HCT116 (cell line): ENCODE measurements at regions not wholly inside any gene's neighbourhood (a gene's known extent, or its start where the extent isn't known, plus 50 kb on each side); places are given as distances from the start of the nearest gene placed in this dataset.

Experiments used
- ATAC-seq: fragments of 200-7000 bp; cut with Tn5 transposase; 2 replicates; pipeline ENCODE4 v1.9.1; 2020; ENCODE audit warnings: mild to moderate bottlenecking, moderate library complexity
- BruUV-seq: library from RNA; stranded (reverse); fragments of 400-500 nt; replicated peaks from 2 replicates; lab custom pipeline; 2021; lab: Mats Ljungman, UMichigan
- CTCF ChIA-PET: fragments of 300-600 bp; sonication (Branson Sonifier 250); formaldehyde crosslinking; loops from one replicate; lab custom pipeline; 2021; ENCODE audit warnings: antibody characterized with exemption; lab: Charles Lee
- POLR2A ChIA-PET: fragments of 300-600, 350-600 bp; sonication (Branson Sonifier 250); formaldehyde crosslinking; loops from one replicate; lab custom pipeline; 2021; ENCODE audit warnings: antibody characterized with exemption; lab: Charles Lee
- RAD21 ChIA-PET, 2 experiments: fragments of 300-600 bp; sonication (Branson Sonifier 250); formaldehyde crosslinking; loops; one replicate each; lab custom pipeline; 2023; ENCODE audit warnings: low total read pairs in 2 of 2; ENCODE audit not compliant: uncharacterized antibody in 2 of 2, unreplicated experiment in 2 of 2, low non-redundant PET in 1 of 2; lab: Charles Lee
- DNase-seq: peaks from one replicate; pipeline ENCODE4 v3.0.0-alpha.2; 2010; ENCODE audit warnings: low read depth, low spot score
- H2AFZ ChIP-seq: fragments of 200-600 bp; shearing (Covaris generic), sonication (generic); 2 replicates; pipeline ENCODE4 v1.6.1; 2017; ENCODE audit warnings: low read depth, mixed run types, mixed read lengths, antibody characterized with exemption, low read length; ENCODE audit not compliant: poor library complexity, severe bottlenecking
- H3K27ac ChIP-seq: 2 replicates; pipeline ENCODE4 v1.5.1; 2012; ENCODE audit warnings: low read depth, low read length
- H3K27me3 ChIP-seq: fragments of 200-600 bp; sonication (generic); 2 replicates; pipeline ENCODE4 v1.6.1; 2016; ENCODE audit warnings: mixed run types, low read length, mixed read lengths; ENCODE audit not compliant: insufficient read depth
- H3K36me3 ChIP-seq, 2 experiments: fragments of 200-500 bp in 1 of 2; fragments of 200-600 bp in 1 of 2; sonication (Bioruptor generic) in 1 of 2; sonication (generic) in 1 of 2; 2 replicates each; pipeline versions ENCODE4 v1.5.1 to v1.6.1; 2014 to 2016; ENCODE audit warnings: low read length in 2 of 2, inconsistent platforms in 1 of 2, mixed read lengths in 1 of 2, mixed run types in 1 of 2; ENCODE audit not compliant: insufficient read depth in 2 of 2, control insufficient read depth in 1 of 2
- H3K4me1 ChIP-seq, 2 experiments: fragments of 200-600 bp in 1 of 2; sonication (generic) in 1 of 2; 2 replicates each; pipeline versions ENCODE4 v1.5.1 to v1.6.1; 2012 to 2017; ENCODE audit warnings: low read length in 2 of 2, inconsistent platforms in 1 of 2, mild to moderate bottlenecking in 1 of 2, mixed read lengths in 1 of 2, mixed run types in 1 of 2, moderate library complexity in 1 of 2; ENCODE audit not compliant: insufficient read depth in 2 of 2, control insufficient read depth in 1 of 2
- H3K4me2 ChIP-seq: fragments of 200-600 bp; sonication (generic); 2 replicates; pipeline ENCODE4 v1.6.1; 2017; ENCODE audit warnings: mixed run types, low read length, mixed read lengths
- H3K4me3 ChIP-seq, 2 experiments: fragments of 200-600 bp in 1 of 2; sonication (generic) in 1 of 2; replicated peaks in 1 of 2; 2 replicates each; pipeline ENCODE4 v1.5.1; 2011 to 2016; ENCODE audit warnings: low read length in 2 of 2, control low read depth in 1 of 2, low read depth in 1 of 2, mild to moderate bottlenecking in 1 of 2, mixed read lengths in 1 of 2, mixed run types in 1 of 2
- H3K79me2 ChIP-seq: fragments of 200-600 bp; sonication (generic); 2 replicates; pipeline ENCODE4 v1.6.1; 2017; ENCODE audit warnings: mild to moderate bottlenecking, mixed run types, low read length, moderate library complexity, mixed read lengths; ENCODE audit not compliant: insufficient read depth
- H3K9ac ChIP-seq: fragments of 200-600 bp; sonication (generic); 2 replicates; pipeline ENCODE4 v1.6.1; 2016; ENCODE audit warnings: low read length, mixed read lengths
- H3K9me2 ChIP-seq: fragments of 200-600 bp; sonication (generic), shearing (Covaris generic); 2 replicates; pipeline ENCODE4 v1.6.1; 2017; ENCODE audit warnings: mixed run types, mild to moderate bottlenecking, moderate library complexity; ENCODE audit not compliant: insufficient read depth
- H3K9me3 ChIP-seq, 2 experiments: fragments of 200-500 bp in 1 of 2; fragments of 200-600 bp in 1 of 2; sonication (Bioruptor generic) in 1 of 2; sonication (generic) in 1 of 2; 2 replicates each; pipeline ENCODE4 v1.6.1; 2014 to 2017; ENCODE audit warnings: low read length in 2 of 2, mixed read lengths in 2 of 2, inconsistent platforms in 1 of 2, low read depth in 1 of 2, mild to moderate bottlenecking in 1 of 2, mixed run types in 1 of 2, moderate library complexity in 1 of 2; ENCODE audit not compliant: control insufficient read depth in 1 of 2, insufficient read depth in 1 of 2
- H4K20me1 ChIP-seq: fragments of 200-600 bp; sonication (generic), shearing (Covaris generic); 2 replicates; pipeline ENCODE4 v1.6.1; 2017; ENCODE audit warnings: mixed run types, mild to moderate bottlenecking, moderate library complexity; ENCODE audit not compliant: insufficient read depth
- EGR1 ChIP-seq: IDR thresholded peaks from 2 replicates; pipeline ENCODE4 v1.6.1; 2012; ENCODE audit warnings: low read depth
- ELF1 ChIP-seq: IDR thresholded peaks from 2 replicates; pipeline ENCODE4 v1.6.1; 2012; ENCODE audit warnings: low read depth, borderline replicate concordance
- EZH2 ChIP-seq: fragments of 200-600 bp; sonication (generic); IDR thresholded peaks from 2 replicates; pipeline ENCODE4 v1.6.1; 2017; ENCODE audit warnings: antibody characterized with exemption, mixed run types
- EZH2phosphoT487 ChIP-seq: fragments of 200-600 bp; IDR thresholded peaks from 2 replicates; pipeline ENCODE4 v1.6.1; 2018; ENCODE audit warnings: antibody characterized with exemption, borderline replicate concordance
- FOSL1 ChIP-seq: IDR thresholded peaks from 2 replicates; pipeline ENCODE4 v1.6.1; 2012; ENCODE audit warnings: low read depth
- JUND ChIP-seq: IDR thresholded peaks from 2 replicates; pipeline ENCODE4 v1.6.1; 2012
- POLR2A ChIP-seq: IDR thresholded peaks from 2 replicates; pipeline ENCODE4 v1.7.0; 2011; ENCODE audit warnings: borderline replicate concordance; ENCODE audit not compliant: insufficient read depth, insufficient read length; ENCODE audit errors: extremely low read depth
- RAD21 ChIP-seq: IDR thresholded peaks from 2 replicates; pipeline ENCODE4 v1.6.1; 2012; ENCODE audit warnings: low read depth, mild to moderate bottlenecking
- TCF7L2 ChIP-seq: IDR thresholded peaks from 2 replicates; pipeline ENCODE4 v1.7.0; 2011; ENCODE audit warnings: borderline replicate concordance, inconsistent platforms; ENCODE audit not compliant: insufficient read depth, insufficient read length; ENCODE audit errors: extremely low read depth
- YY1 ChIP-seq: IDR thresholded peaks from 2 replicates; pipeline ENCODE4 v1.6.1; 2011; ENCODE audit warnings: low read length, low read depth, moderate library complexity, mild to moderate bottlenecking; ENCODE audit not compliant: insufficient replicate concordance; ENCODE audit errors: extremely low read depth
- ZFX ChIP-seq: fragments of 450-650 bp; IDR thresholded peaks from 2 replicates; pipeline ENCODE4 v1.6.1; 2017
- ZNF274 ChIP-seq: fragments of 200-500 bp; sonication (Bioruptor generic); IDR thresholded peaks from 2 replicates; pipeline ENCODE4 v1.6.1; 2014; ENCODE audit warnings: mild to moderate bottlenecking, low read depth, low read length, inconsistent platforms
- intact Hi-C: fragments of 100-400 bp; cut with micrococcal nuclease; formaldehyde crosslinking; loops from 2 replicates; pipeline ENCODE4 v1.10.0; 2022
- TF ChIP-seq, protein P1 (sequence below), 3 experiments: fragments of 200-600 bp in 1 of 3; sonication (generic) in 1 of 3; IDR thresholded peaks in 2 of 3; conservative IDR thresholded peaks in 1 of 3; 2 replicates each; pipeline ENCODE4 v1.5.1; 2012 to 2017; ENCODE audit warnings: low read depth in 2 of 3, low read length in 2 of 3, antibody characterized with exemption in 1 of 3, borderline replicate concordance in 1 of 3, control low read depth in 1 of 3, mild to moderate bottlenecking in 1 of 3, mixed read lengths in 1 of 3, mixed run types in 1 of 3, moderate library complexity in 1 of 3; ENCODE audit not compliant: insufficient read depth in 1 of 3
- TF ChIP-seq, protein P2 (sequence below): IDR thresholded peaks from 2 replicates; pipeline ENCODE4 v1.6.1; 2012

DNA sequence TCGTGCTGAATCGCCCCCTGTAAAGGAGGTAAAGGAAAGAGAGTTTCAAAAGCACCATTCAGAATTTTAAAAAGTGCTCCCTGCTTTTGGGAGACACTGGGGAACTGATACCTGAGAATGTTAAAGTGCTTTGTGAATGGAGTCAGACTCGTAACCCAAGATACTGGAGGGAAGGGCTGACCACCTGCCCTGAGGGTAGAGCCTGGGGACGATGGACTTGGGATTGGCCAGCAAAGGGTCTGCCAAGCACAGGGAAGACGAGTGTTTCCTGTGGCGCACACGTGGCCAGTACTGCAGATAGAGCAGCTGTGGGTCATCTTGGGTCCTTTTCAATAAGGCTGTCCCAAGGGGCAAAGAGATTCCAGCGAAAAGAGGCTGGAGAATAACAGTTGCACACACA is 1284.1 kb upstream of the AUTS2 start:
- no peak overlapping the region for H3K27ac ChIP-seq
- H3K9ac ChIP-seq, result no peak overlapping the region
- no peak overlapping the region for H3K4me2 ChIP-seq
- no peaks in the 10 kb centered on the region for H4K20me1 ChIP-seq
- H3K9me2 ChIP-seq, result no peaks in the 10 kb centered on the region
- DNase-seq, result no peak
- TF ChIP-seq, protein P1, sequence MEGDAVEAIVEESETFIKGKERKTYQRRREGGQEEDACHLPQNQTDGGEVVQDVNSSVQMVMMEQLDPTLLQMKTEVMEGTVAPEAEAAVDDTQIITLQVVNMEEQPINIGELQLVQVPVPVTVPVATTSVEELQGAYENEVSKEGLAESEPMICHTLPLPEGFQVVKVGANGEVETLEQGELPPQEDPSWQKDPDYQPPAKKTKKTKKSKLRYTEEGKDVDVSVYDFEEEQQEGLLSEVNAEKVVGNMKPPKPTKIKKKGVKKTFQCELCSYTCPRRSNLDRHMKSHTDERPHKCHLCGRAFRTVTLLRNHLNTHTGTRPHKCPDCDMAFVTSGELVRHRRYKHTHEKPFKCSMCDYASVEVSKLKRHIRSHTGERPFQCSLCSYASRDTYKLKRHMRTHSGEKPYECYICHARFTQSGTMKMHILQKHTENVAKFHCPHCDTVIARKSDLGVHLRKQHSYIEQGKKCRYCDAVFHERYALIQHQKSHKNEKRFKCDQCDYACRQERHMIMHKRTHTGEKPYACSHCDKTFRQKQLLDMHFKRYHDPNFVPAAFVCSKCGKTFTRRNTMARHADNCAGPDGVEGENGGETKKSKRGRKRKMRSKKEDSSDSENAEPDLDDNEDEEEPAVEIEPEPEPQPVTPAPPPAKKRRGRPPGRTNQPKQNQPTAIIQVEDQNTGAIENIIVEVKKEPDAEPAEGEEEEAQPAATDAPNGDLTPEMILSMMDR (IDR thresholded peaks at IDR 0.05 in 2 of 3, conservative IDR thresholded peaks at IDR 0.05 in 1 of 3; ENCODE audit: borderline replicate concordance in 1 of 3, insufficient read depth in 1 of 3, low read depth in 2 of 3, low read length in 2 of 3), result no peak
- TF ChIP-seq POLR2A (no peak), ELF1 (no peak), EZH2phosphoT487 (no peak), JUND (no peak), TCF7L2 (no peak), YY1 (no peak), EGR1 (no peak), ZFX (no peak), ZNF274 (no peak), FOSL1 (no peak), EZH2 (no peak), RAD21 (no peak)
- TF ChIP-seq, protein P2, sequence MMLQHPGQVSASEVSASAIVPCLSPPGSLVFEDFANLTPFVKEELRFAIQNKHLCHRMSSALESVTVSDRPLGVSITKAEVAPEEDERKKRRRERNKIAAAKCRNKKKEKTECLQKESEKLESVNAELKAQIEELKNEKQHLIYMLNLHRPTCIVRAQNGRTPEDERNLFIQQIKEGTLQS, result no peak
- TF ChIP-seq, all 23 proteins: peak for 0
- no peaks in the 10 kb centered on the region for H3K36me3 ChIP-seq
- H3K79me2 ChIP-seq, result no peaks in the 10 kb centered on the region
- H3K4me1 ChIP-seq, result no peaks in the 10 kb centered on the region
- no peak for ATAC-seq
- POLR2A ChIA-PET, result no interaction called here
- no peak overlapping the region for H3K4me3 ChIP-seq
- H3K27me3 ChIP-seq, result no peaks in the 10 kb centered on the region
- RAD21 ChIA-PET, result no interaction called here
- BruUV-seq, result no TSS peak
- intact Hi-C loops, result no loop called here
- peaks cover 4 to 18% of the 10 kb centered on the region in 2 experiments; a peak in 2 of 4 replicates for H3K9me3 ChIP-seq
- no peak overlapping the region for H2AFZ ChIP-seq
- CTCF ChIA-PET, result no interaction called here
